ENCODE measurements at regions not wholly inside any gene's neighbourhood (a gene's known extent, or its start where the extent isn't known, plus 50 kb on each side); places are given as distances from the start of the nearest gene placed in this dataset.

DNA sequence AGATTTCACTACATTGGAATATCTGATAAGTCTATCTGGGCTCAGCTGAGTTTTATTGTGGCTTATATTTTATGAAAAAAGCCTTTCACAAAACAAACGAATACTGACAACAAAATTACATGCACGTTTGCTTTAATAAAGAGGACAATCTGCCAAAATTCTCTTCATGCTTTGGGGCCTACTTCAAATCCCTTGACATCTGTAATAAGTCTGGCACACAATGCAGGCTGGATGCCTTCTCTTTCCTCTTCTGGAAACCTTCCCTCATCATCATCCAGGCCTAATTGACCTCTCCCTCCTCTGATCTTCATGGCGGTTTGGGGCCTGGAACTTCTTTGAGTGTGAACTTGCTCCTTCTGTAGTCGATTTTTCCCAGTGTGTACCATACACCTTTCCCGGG, 70.3 kb downstream of the MAP10 start:
- TF ChIP-seq, protein P1, sequence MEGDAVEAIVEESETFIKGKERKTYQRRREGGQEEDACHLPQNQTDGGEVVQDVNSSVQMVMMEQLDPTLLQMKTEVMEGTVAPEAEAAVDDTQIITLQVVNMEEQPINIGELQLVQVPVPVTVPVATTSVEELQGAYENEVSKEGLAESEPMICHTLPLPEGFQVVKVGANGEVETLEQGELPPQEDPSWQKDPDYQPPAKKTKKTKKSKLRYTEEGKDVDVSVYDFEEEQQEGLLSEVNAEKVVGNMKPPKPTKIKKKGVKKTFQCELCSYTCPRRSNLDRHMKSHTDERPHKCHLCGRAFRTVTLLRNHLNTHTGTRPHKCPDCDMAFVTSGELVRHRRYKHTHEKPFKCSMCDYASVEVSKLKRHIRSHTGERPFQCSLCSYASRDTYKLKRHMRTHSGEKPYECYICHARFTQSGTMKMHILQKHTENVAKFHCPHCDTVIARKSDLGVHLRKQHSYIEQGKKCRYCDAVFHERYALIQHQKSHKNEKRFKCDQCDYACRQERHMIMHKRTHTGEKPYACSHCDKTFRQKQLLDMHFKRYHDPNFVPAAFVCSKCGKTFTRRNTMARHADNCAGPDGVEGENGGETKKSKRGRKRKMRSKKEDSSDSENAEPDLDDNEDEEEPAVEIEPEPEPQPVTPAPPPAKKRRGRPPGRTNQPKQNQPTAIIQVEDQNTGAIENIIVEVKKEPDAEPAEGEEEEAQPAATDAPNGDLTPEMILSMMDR (IDR thresholded peaks at IDR 0.05; ENCODE audit: low read depth, low read length, missing input control): no peak
- TF ChIP-seq EGR1 (IDR thresholded peaks at IDR 0.05; ENCODE audit: low read depth in 2 of 2) (no peak), TAF1 (conservative IDR thresholded peaks at IDR 0.05) (no peak), SP1 (IDR thresholded peaks at IDR 0.05) (no peak), MAX (IDR thresholded peaks at IDR 0.05) (no peak), REST (IDR thresholded peaks at IDR 0.05) (no peak), GABPA (IDR thresholded peaks at IDR 0.05 in 1 of 2, conservative IDR thresholded peaks at IDR 0.05 in 1 of 2) (no peak), RAD21 (IDR thresholded peaks at IDR 0.05) (no peak), FOXA1 (IDR thresholded peaks at IDR 0.05) (no peak), JUND (IDR thresholded peaks at IDR 0.05) (no peak), YY1 (IDR thresholded peaks at IDR 0.05) (no peak), HNF4A (conservative IDR thresholded peaks at IDR 0.05) (no peak)
